Progenitor cell of endocrine pancreas (in vitro differentiated cells): ENCODE measurements at regions not wholly inside any gene's neighbourhood (a gene's known extent, or its start where the extent isn't known, plus 50 kb on each side); places are given as distances from the start of the nearest gene placed in this dataset.

ENCODE experiments used
- DNase-seq: peaks from one replicate; pipeline ENCODE4 v3.0.0; 2021; ENCODE audit warnings: low spot score; ENCODE audit not compliant: unreplicated experiment
- H3K27ac Mint-ChIP-seq: 2 replicates; pipeline ENCODE4 v1.8.0; 2021; ENCODE audit warnings: mild to moderate bottlenecking, moderate library complexity, mixed read lengths
- H3K27me3 Mint-ChIP-seq: 2 replicates; pipeline ENCODE4 v1.8.0; 2021; ENCODE audit warnings: mixed read lengths
- H3K36me3 Mint-ChIP-seq: 2 replicates; pipeline ENCODE4 v1.8.0; 2022; ENCODE audit warnings: mixed read lengths; ENCODE audit not compliant: insufficient read depth
- H3K4me1 Mint-ChIP-seq: 2 replicates; pipeline ENCODE4 v1.8.0; 2021; ENCODE audit warnings: low read depth, mixed read lengths
- H3K4me3 Mint-ChIP-seq: 2 replicates; pipeline ENCODE4 v1.8.0; 2021; ENCODE audit warnings: low read depth, mild to moderate bottlenecking, moderate library complexity, mixed read lengths
- H3K9me3 Mint-ChIP-seq: 2 replicates; pipeline ENCODE4 v1.8.0; 2021; ENCODE audit warnings: low read depth, mixed read lengths
- CTCF ChIP-seq: fragments of 200-600 bp; sonication (generic); IDR thresholded peaks from one replicate; pipeline ENCODE4 v1.5.0; 2021; ENCODE audit warnings: antibody characterized with exemption, mild to moderate bottlenecking; ENCODE audit not compliant: unreplicated experiment

GRCh38 chr18:14942275-14942674 lies 194.3 kb downstream of the ANKRD30B start:
- no peaks in the 10 kb centered on the region for H3K4me1 Mint-ChIP-seq

GRCh38 chr18:14943486-14943885 lies 195.5 kb downstream of the ANKRD30B start:
- no peak for TF ChIP-seq CTCF
- Mint-ChIP-seq H3K9me3 (peaks cover 15% of the 10 kb centered on the region), H3K4me3 (no peak overlapping the region), H3K27me3 (no peaks in the 10 kb centered on the region), H3K4me1 (no peaks in the 10 kb centered on the region), H3K27ac (no peak overlapping the region), H3K36me3 (peaks cover 3% of the 10 kb centered on the region)
- DNase-seq = no peak

More at GRCh38 chr18:14942275-14942674, 194.3 kb downstream of the ANKRD30B start:
- H3K27me3 Mint-ChIP-seq = no peaks in the 10 kb centered on the region
- no peak overlapping the region for H3K27ac Mint-ChIP-seq
- no peak for DNase-seq
- no peak overlapping the region for H3K4me3 Mint-ChIP-seq
- TF ChIP-seq CTCF = no peak
- H3K36me3 Mint-ChIP-seq = peaks cover 4% of the 10 kb centered on the region
- H3K9me3 Mint-ChIP-seq = peaks cover 26% of the 10 kb centered on the region

- TF ChIP-seq CTCF = no peak
- Mint-ChIP-seq H3K36me3 (peaks cover 3% of the 10 kb centered on the region), H3K27ac (no peak overlapping the region), H3K4me1 (no peaks in the 10 kb centered on the region), H3K9me3 (peaks cover 17% of the 10 kb centered on the region), H3K4me3 (no peak overlapping the region), H3K27me3 (no peaks in the 10 kb centered on the region)
- DNase-seq = no peak
These were observed 196.1 kb downstream of the ANKRD30B start for GRCh38 chr18:14943967-14944636.

- H3K4me3 Mint-ChIP-seq = no peak overlapping the region
- peaks cover 3% of the 10 kb centered on the region for H3K36me3 Mint-ChIP-seq
- peaks cover 22% of the 10 kb centered on the region for H3K9me3 Mint-ChIP-seq
- no peaks in the 10 kb centered on the region for H3K4me1 Mint-ChIP-seq
- no peak for DNase-seq
- TF ChIP-seq CTCF = no peak
- H3K27me3 Mint-ChIP-seq = no peaks in the 10 kb centered on the region
- H3K27ac Mint-ChIP-seq = no peak overlapping the region
These were observed 196.9 kb downstream of the ANKRD30B start for GRCh38 chr18:14944838-14945237.

- no peaks in the 10 kb centered on the region for H3K27me3 Mint-ChIP-seq
- TF ChIP-seq CTCF = no peak
- H3K9me3 Mint-ChIP-seq = peaks cover 23% of the 10 kb centered on the region
These were observed 197.3 kb downstream of the ANKRD30B start for GRCh38 chr18:14945286-14945685.

More at GRCh38 chr18:14945286-14945685, 197.3 kb downstream of the ANKRD30B start:
- no peak overlapping the region for H3K4me3 Mint-ChIP-seq
- no peak overlapping the region for H3K27ac Mint-ChIP-seq
- no peak for DNase-seq
- H3K36me3 Mint-ChIP-seq = peaks cover 3% of the 10 kb centered on the region
- no peaks in the 10 kb centered on the region for H3K4me1 Mint-ChIP-seq
